Testis (tissue), 2 donors: ENCODE measurements at regions not wholly inside any gene's neighbourhood (a gene's known extent, or its start where the extent isn't known, plus 50 kb on each side); places are given as distances from the start of the nearest gene placed in this dataset.

Experiments
- CTCF ChIP-seq, 3 experiments: fragments of 450-650 bp in 2 of 3; fragments of 200-600 bp in 1 of 3; sonication (generic) in 1 of 3; IDR thresholded peaks; one replicate each; pipeline ENCODE4 v1.5.1; 2016 to 2019; ENCODE audit warnings: antibody characterized with exemption in 3 of 3, mild to moderate bottlenecking in 2 of 3, moderate library complexity in 1 of 3
- POLR2A ChIP-seq: fragments of 450-650 bp; IDR thresholded peaks from one replicate; pipeline ENCODE4 v1.6.1; 2017; ENCODE audit warnings: antibody characterized with exemption, mild to moderate bottlenecking, moderate library complexity

- no peak for TF ChIP-seq CTCF (IDR thresholded peaks at IDR 0.05)
- no peak for TF ChIP-seq POLR2A
Measured at GRCh38 chr6:50945789-50946188, 127.1 kb downstream of the TFAP2B start.
